CD8-positive, alpha-beta memory T cell (primary cell): ENCODE measurements at regions not wholly inside any gene's neighbourhood (a gene's known extent, or its start where the extent isn't known, plus 50 kb on each side); places are given as distances from the start of the nearest gene placed in this dataset.

Experiments
- CTCF ChIA-PET: fragments of 350-600 bp; sonication (Branson Sonifier 250); formaldehyde crosslinking; loops from one replicate; lab custom pipeline; 2021; ENCODE audit warnings: antibody characterized with exemption; lab: Charles Lee
- POLR2A ChIA-PET: fragments of 350-600 bp; sonication (Branson Sonifier 250); formaldehyde crosslinking; loops from one replicate; lab custom pipeline; 2021; ENCODE audit warnings: antibody characterized with exemption; lab: Charles Lee
- DNase-seq, 5 donors: peaks; one replicate each; pipeline versions ENCODE4 v3.0.0 to v3.0.0-alpha.2; 2020 to 2022; ENCODE audit warnings: mixed read lengths in 1 of 5
- H3K27ac ChIP-seq: one replicate; pipeline ENCODE4 v1.7.0; 2013; ENCODE audit warnings: low read depth, mild to moderate bottlenecking, low read length, moderate library complexity
- H3K27me3 ChIP-seq: 2 replicates; pipeline ENCODE4 v1.7.0; 2013; ENCODE audit warnings: low read length, mild to moderate bottlenecking; ENCODE audit not compliant: insufficient read depth, poor library complexity, severe bottlenecking
- H3K36me3 ChIP-seq: 2 replicates; pipeline ENCODE4 v1.7.0; 2013; ENCODE audit warnings: mild to moderate bottlenecking, low read length, moderate library complexity; ENCODE audit not compliant: insufficient read depth
- H3K4me1 ChIP-seq: 2 replicates; pipeline ENCODE4 v1.7.0; 2013; ENCODE audit warnings: mild to moderate bottlenecking, low read length, moderate library complexity; ENCODE audit not compliant: insufficient read depth
- H3K4me3 ChIP-seq: 2 replicates; pipeline ENCODE4 v1.7.0; 2013; ENCODE audit warnings: mild to moderate bottlenecking, low read length
- H3K9me3 ChIP-seq: 2 replicates; pipeline ENCODE4 v1.7.0; 2013; ENCODE audit warnings: mild to moderate bottlenecking, low read length
- H3K27ac Mint-ChIP-seq, 8 donors: one replicate each; pipeline ENCODE4 v1.8.0; 2020 to 2021; ENCODE audit warnings: mixed read lengths in 8 of 8, mild to moderate bottlenecking in 6 of 8, inconsistent platforms in 3 of 8, moderate library complexity in 3 of 8
- H3K27me3 Mint-ChIP-seq, 2 donors: one replicate each; pipeline ENCODE4 v1.8.0; 2020 to 2021; ENCODE audit warnings: mixed read lengths in 2 of 2, mild to moderate bottlenecking in 1 of 2, moderate library complexity in 1 of 2
- H3K36me3 Mint-ChIP-seq, 3 donors: one replicate each; pipeline ENCODE4 v1.8.0; 2020 to 2021; ENCODE audit warnings: mixed read lengths in 3 of 3, inconsistent platforms in 1 of 3, mild to moderate bottlenecking in 1 of 3
- H3K4me1 Mint-ChIP-seq, 3 donors: one replicate each; pipeline ENCODE4 v1.8.0; 2020 to 2021; ENCODE audit warnings: mixed read lengths in 3 of 3, inconsistent platforms in 1 of 3, mild to moderate bottlenecking in 1 of 3
- H3K4me3 Mint-ChIP-seq, 7 donors: one replicate each; pipeline ENCODE4 v1.8.0; 2020 to 2021; ENCODE audit warnings: mixed read lengths in 7 of 7, mild to moderate bottlenecking in 6 of 7, moderate library complexity in 4 of 7, inconsistent platforms in 2 of 7
- H3K9me3 Mint-ChIP-seq, 5 donors: one replicate each; pipeline ENCODE4 v1.8.0; 2020 to 2022; ENCODE audit warnings: mixed read lengths in 5 of 5, mild to moderate bottlenecking in 3 of 5, moderate library complexity in 2 of 5, inconsistent platforms in 1 of 5

DNA sequence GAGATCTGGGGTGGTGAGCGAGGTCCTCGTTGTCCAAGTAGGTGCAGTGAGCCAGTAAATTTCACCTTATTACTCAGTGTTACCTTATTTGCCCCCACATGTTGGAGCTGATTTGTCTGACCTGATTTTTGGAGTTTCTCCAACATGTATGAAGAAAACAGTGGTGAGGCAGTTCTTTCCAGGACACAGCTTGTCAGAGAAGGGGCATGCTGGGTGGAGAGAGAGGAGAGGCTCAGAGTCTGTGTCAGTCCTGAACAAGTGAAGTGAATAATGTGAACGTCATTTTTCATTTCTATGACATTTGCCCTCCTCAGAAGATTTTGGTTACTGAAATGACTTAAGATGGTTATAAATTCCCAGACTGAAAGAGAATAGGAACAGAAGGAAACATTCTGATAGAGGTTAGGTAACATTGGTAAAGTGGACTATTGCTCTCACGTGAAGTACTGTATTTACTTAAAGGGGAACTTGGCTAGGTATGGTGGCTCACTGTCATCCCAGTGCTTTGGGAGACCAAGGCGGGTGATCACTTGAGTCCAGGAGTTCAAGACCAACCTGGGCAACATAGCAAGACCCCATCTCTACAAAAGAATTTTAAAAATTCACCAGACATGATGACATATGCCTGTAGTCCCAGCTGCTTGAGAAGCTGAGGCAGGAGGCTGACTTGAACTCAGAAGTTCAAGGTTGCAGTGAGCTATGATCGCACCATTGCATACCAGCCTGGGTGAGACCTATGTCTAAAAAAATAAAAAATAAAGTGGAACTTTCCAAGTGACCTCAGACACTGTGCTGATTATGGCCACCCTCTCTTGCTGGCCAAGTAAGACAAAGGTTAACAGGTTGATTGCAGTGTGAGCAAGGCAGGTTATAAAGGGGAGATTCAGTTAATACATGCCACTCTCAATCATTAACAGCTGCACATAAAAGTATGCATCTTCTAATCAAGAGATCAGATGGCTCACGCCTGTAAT lies 184.3 kb downstream of the EDN1 start:
- H3K27ac Mint-ChIP-seq, result no peak overlapping the region
- CTCF ChIA-PET, result no interaction called here
- H3K36me3 ChIP-seq, result no peaks in the 10 kb centered on the region

DNA sequence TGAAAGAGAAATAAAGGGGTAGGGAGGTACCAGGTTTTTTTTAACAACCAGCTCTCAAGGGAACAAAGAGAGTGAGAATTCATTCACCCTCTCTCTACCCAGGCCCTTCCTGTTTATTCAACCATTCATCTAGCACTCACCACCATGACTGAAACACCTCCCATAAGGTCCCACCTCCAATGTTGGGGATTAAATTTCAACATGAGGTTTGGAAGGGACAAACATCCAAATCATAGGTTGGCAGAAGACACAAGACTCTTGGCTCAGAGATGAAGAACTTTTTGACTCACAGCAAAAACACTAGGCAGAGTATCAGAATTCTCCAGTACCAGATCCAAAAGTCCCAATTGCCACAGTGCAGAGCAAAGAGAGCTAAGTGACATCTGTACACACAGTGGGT lies 186.3 kb downstream of the EDN1 start:
- Histone ChIP-seq H3K36me3 (no peaks in the 10 kb centered on the region), H3K9me3 (no peaks in the 10 kb centered on the region), H3K4me3 (no peak overlapping the region), H3K27ac (no peak overlapping the region), H3K4me1 (no peaks in the 10 kb centered on the region), H3K27me3 (no peaks in the 10 kb centered on the region)
- H3K4me1 Mint-ChIP-seq, result no peaks in the 10 kb centered on the region
- no peak for DNase-seq
- H3K27ac Mint-ChIP-seq, result no peak overlapping the region
- ChIA-PET POLR2A (no interaction called here), CTCF (no interaction called here)
- no peaks in the 10 kb centered on the region for H3K36me3 Mint-ChIP-seq
- peaks cover 0 to 2% (median 0%) of the 10 kb centered on the region in 5 donors for H3K9me3 Mint-ChIP-seq
- no peaks in the 10 kb centered on the region for H3K27me3 Mint-ChIP-seq
- no peak overlapping the region for H3K4me3 Mint-ChIP-seq

More for the DNA sequence above, 184.3 kb downstream of the EDN1 start:
- Histone ChIP-seq H3K27ac (no peak overlapping the region), H3K27me3 (no peaks in the 10 kb centered on the region), H3K9me3 (no peaks in the 10 kb centered on the region), H3K4me1 (no peaks in the 10 kb centered on the region), H3K4me3 (no peak overlapping the region)
- DNase-seq, result no peak
- POLR2A ChIA-PET, result no interaction called here
- Mint-ChIP-seq H3K27me3 (peaks cover 0 to 4% of the 10 kb centered on the region in 2 donors), H3K4me1 (no peaks in the 10 kb centered on the region), H3K9me3 (peaks cover 0 to 2% (median 0%) of the 10 kb centered on the region in 5 donors), H3K4me3 (no peak overlapping the region), H3K36me3 (no peaks in the 10 kb centered on the region)

DNA sequence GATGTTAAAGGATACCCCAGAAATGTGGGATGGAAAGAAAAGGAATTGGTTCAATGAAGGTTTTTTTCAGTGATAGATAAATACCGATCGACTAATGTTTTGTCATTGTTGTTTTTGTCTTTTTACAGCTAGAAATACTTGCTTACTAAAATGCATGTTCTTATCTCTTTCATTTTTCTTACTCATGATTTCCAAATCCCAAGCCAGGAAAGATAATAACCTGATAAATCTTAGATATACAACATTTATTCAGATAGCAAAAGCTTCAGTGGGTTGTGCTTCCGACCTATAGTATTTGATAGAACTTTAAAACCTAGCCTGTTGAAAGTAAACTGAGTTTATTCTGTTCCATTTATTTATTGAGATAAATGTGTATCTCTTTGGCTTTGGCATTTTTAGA lies 187.5 kb downstream of the EDN1 start:
- H3K36me3 Mint-ChIP-seq, result no peaks in the 10 kb centered on the region
- H3K9me3 ChIP-seq, result no peaks in the 10 kb centered on the region
- H3K4me3 Mint-ChIP-seq, result no peak overlapping the region
- ChIA-PET CTCF (no interaction called here), POLR2A (no interaction called here)
- H3K9me3 Mint-ChIP-seq, result peaks cover 0 to 2% (median 0%) of the 10 kb centered on the region in 5 donors
- no peaks in the 10 kb centered on the region for H3K27me3 ChIP-seq
- H3K27ac ChIP-seq, result no peak overlapping the region
- no peak overlapping the region for H3K27ac Mint-ChIP-seq
- no peaks in the 10 kb centered on the region for H3K4me1 ChIP-seq
- DNase-seq, result no peak
- no peak overlapping the region for H3K4me3 ChIP-seq
- peaks cover 0 to 5% (median 0%) of the 10 kb centered on the region in 3 donors for H3K4me1 Mint-ChIP-seq
- peaks cover 0 to under 1% of the 10 kb centered on the region in 2 donors for H3K27me3 Mint-ChIP-seq
- no peaks in the 10 kb centered on the region for H3K36me3 ChIP-seq

DNA sequence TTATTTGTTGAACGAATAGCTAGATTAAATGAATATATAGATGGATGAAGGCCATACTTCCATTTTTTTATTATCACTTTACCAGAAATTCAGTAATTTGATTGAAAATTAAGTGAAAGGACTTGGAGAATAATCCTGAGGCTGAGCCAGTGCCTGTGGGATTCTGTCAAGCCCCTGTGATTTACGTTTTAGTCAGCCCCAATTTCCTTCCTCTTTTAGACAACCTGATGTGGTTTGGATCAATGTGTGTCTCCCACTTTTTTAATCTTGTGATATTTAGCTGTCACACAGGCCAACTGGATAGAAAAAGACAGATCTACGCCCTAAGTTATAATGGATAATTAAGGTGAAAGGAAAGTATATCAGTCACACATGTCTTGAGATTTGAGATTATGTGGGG lies 188.8 kb downstream of the EDN1 start:
- Histone ChIP-seq H3K27ac (no peak overlapping the region), H3K4me1 (no peaks in the 10 kb centered on the region), H3K9me3 (no peaks in the 10 kb centered on the region), H3K27me3 (no peaks in the 10 kb centered on the region), H3K4me3 (no peak overlapping the region), H3K36me3 (no peaks in the 10 kb centered on the region)
- Mint-ChIP-seq H3K9me3 (peaks cover 0 to 2% (median 0%) of the 10 kb centered on the region in 5 donors), H3K4me1 (peaks cover 0 to 17% (median 8%) of the 10 kb centered on the region in 3 donors), H3K4me3 (no peak overlapping the region), H3K27me3 (peaks cover 0 to 2% of the 10 kb centered on the region in 2 donors), H3K36me3 (no peaks in the 10 kb centered on the region), H3K27ac (no peak overlapping the region)
- DNase-seq, result no peak
- POLR2A ChIA-PET, result no interaction called here
- CTCF ChIA-PET, result no interaction called here

DNA sequence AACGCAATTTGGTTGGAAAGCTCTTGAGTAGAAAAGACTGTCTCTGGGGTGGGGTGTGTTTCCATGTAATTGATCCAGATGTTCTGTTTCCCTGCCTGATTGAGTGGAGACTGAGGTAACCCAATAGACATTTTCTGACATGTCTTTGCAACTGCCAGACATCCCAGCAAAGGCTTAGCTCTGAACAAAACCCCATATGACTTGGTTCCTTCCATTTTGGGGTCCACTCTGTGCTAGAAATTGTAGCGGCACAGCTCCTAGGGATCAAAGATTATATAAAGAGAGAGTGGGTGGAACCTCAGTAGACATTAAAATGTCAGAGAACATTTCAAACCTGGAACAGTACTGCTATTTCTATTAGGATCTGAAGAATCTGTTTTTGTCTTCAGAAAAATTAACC lies 189.3 kb downstream of the EDN1 start:
- H3K9me3 Mint-ChIP-seq, result peaks cover 0 to 2% (median 0%) of the 10 kb centered on the region in 5 donors

DNA sequence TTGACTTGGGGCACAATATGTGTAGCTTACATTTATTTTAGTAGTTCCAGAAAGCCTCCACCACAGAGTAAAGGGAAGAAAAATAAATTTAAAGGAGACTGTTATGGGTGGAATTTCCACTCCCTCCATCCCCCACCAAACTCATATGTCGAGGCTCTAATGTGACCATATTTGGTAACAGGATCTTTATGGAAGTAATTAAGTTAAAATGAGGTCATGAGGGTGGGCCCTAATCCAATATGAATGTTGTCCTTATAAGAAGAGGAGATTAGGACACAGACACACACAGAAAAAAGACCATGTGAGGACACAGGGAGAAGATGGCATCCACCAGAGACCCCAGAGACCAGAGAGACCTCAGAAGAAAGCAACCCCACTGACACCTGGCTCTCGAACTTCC lies 189.7 kb downstream of the EDN1 start:
- H3K9me3 ChIP-seq, result no peaks in the 10 kb centered on the region
- no peaks in the 10 kb centered on the region for H3K27me3 ChIP-seq
- H3K4me3 ChIP-seq, result no peak overlapping the region
- no peaks in the 10 kb centered on the region for H3K36me3 ChIP-seq
- Mint-ChIP-seq H3K27me3 (peaks cover 0 to 2% of the 10 kb centered on the region in 2 donors), H3K4me3 (no peak overlapping the region), H3K36me3 (no peaks in the 10 kb centered on the region), H3K27ac (no peak overlapping the region), H3K4me1 (peaks cover 0 to 18% (median 8%) of the 10 kb centered on the region in 3 donors), H3K9me3 (peaks cover 0 to 2% (median 0%) of the 10 kb centered on the region in 5 donors)
- H3K4me1 ChIP-seq, result no peaks in the 10 kb centered on the region
- DNase-seq, result no peak
- POLR2A ChIA-PET, result no interaction called here
- no peak overlapping the region for H3K27ac ChIP-seq
- CTCF ChIA-PET, result no interaction called here

More for the DNA sequence above, 189.3 kb downstream of the EDN1 start:
- no peak overlapping the region for H3K27ac Mint-ChIP-seq
- Histone ChIP-seq H3K4me3 (no peak overlapping the region), H3K27ac (no peak overlapping the region), H3K9me3 (no peaks in the 10 kb centered on the region), H3K4me1 (no peaks in the 10 kb centered on the region), H3K27me3 (no peaks in the 10 kb centered on the region), H3K36me3 (no peaks in the 10 kb centered on the region)
- H3K36me3 Mint-ChIP-seq, result no peaks in the 10 kb centered on the region
- peaks cover 0 to 18% (median 8%) of the 10 kb centered on the region in 3 donors for H3K4me1 Mint-ChIP-seq
- peaks cover 0 to 2% of the 10 kb centered on the region in 2 donors for H3K27me3 Mint-ChIP-seq
- no peak overlapping the region for H3K4me3 Mint-ChIP-seq
- ChIA-PET POLR2A (no interaction called here), CTCF (no interaction called here)
- DNase-seq, result no peak

DNA sequence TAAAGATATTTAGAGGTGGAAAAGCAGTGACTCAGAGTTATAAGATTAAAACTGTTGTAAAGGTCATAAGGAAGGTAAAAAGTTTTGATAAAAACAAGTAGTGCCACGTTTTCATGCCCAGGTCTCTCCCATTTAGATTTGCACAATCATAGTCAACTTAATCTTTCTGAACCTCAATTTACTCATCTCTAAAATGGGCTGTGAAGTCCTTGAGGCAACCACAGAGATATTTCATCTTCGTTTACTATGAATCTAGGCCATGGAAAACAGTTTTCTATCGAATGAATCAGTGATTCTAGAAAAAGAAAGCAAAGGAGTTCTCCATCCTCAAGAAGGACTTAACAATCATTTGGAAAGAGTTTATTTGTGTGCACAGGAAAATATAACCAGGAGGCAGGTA lies 190.2 kb downstream of the EDN1 start:
- no peaks in the 10 kb centered on the region for H3K27me3 ChIP-seq
- no peak for DNase-seq
- no peak overlapping the region for H3K4me3 ChIP-seq
- H3K36me3 ChIP-seq, result no peaks in the 10 kb centered on the region
- Mint-ChIP-seq H3K27ac (no peak overlapping the region), H3K4me1 (peaks cover 0 to 18% (median 8%) of the 10 kb centered on the region in 3 donors), H3K9me3 (peaks cover 0 to 2% (median 0%) of the 10 kb centered on the region in 5 donors), H3K27me3 (peaks cover 0 to 2% of the 10 kb centered on the region in 2 donors), H3K4me3 (no peak overlapping the region), H3K36me3 (no peaks in the 10 kb centered on the region)
- CTCF ChIA-PET, result no interaction called here
- POLR2A ChIA-PET, result no interaction called here
- no peaks in the 10 kb centered on the region for H3K4me1 ChIP-seq
- no peaks in the 10 kb centered on the region for H3K9me3 ChIP-seq
- H3K27ac ChIP-seq, result no peak overlapping the region

DNA sequence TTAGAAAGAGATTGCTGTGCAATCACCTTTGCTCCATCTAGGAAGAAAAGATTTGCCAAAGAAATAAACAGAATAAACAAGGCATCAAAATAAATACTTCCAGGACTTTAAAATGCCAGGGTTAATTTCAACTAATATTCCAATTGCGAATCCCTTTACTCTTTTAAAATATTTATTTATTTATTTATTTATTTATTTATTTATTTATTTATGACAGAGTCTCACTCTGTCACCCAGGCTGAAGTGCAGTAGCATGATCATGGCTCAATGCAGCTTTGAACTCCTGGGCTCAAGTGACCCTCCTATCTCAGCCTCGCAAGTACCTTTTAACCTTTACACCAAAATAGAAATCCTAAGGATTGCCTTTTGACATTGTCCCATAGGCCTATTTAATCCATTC lies 191.1 kb downstream of the EDN1 start:
- H3K4me1 Mint-ChIP-seq, result peaks cover 0 to 18% (median 8%) of the 10 kb centered on the region in 3 donors
- H3K27me3 ChIP-seq, result no peaks in the 10 kb centered on the region
- H3K36me3 Mint-ChIP-seq, result no peaks in the 10 kb centered on the region
- no peaks in the 10 kb centered on the region for H3K4me1 ChIP-seq
- H3K27me3 Mint-ChIP-seq, result peaks cover 0 to 2% of the 10 kb centered on the region in 2 donors
- no peaks in the 10 kb centered on the region for H3K9me3 ChIP-seq
- no peaks in the 10 kb centered on the region for H3K36me3 ChIP-seq
- no peak overlapping the region for H3K4me3 ChIP-seq
- CTCF ChIA-PET, result no interaction called here
- peaks cover 0 to 2% (median 0%) of the 10 kb centered on the region in 5 donors for H3K9me3 Mint-ChIP-seq
- H3K4me3 Mint-ChIP-seq, result no peak overlapping the region
- no peak for DNase-seq
- no peak overlapping the region for H3K27ac ChIP-seq
- POLR2A ChIA-PET, result no interaction called here
- no peak overlapping the region for H3K27ac Mint-ChIP-seq
